SK-N-MC (cell line): ENCODE measurements at regions not wholly inside any gene's neighbourhood (a gene's known extent, or its start where the extent isn't known, plus 50 kb on each side); places are given as distances from the start of the nearest gene placed in this dataset.

Experiments used
- EZH2 ChIP-seq: fragments of 200-600 bp; sonication (generic); IDR thresholded peaks from one replicate; pipeline ENCODE4 v1.6.1; 2017; ENCODE audit warnings: antibody characterized with exemption
- FOXP2 ChIP-seq: optimal IDR thresholded peaks from 2 replicates; pipeline ENCODE3; 2011; ENCODE audit warnings: mild to moderate bottlenecking, moderate library complexity; ENCODE audit not compliant: insufficient read depth; ENCODE audit errors: extremely low read length, control extremely low read depth
- POLR2AphosphoS5 ChIP-seq: IDR thresholded peaks from 2 replicates; pipeline ENCODE4 v1.6.1; 2012; ENCODE audit warnings: mild to moderate bottlenecking, low read depth, low read length, borderline replicate concordance

DNA sequence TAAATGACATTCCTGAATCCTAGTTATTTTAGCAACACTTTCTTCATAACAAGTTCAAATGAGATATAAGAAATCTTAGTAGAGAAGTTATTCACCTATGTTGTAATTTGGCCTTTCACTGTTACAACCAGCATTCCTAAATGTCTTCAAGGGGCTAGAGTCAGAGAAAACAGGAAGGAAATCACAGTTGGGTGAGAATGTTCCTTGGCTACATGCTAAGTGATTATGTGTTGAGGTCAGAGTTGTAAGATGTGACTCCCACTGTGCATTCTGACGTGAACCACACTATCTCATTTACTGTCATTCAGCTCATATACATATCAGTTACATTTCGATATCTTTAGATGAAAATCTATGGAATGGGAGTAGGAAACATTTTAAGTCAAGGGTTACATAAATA lies 51.0 kb upstream of the MLIP start:
- TF ChIP-seq EZH2 (no peak), POLR2AphosphoS5 (no peak), FOXP2 (no peak)
